ENCODE measurements at regions not wholly inside any gene's neighbourhood (a gene's known extent, or its start where the extent isn't known, plus 50 kb on each side); places are given as distances from the start of the nearest gene placed in this dataset.

- no peak for TF ChIP-seq ZNF274 (IDR thresholded peaks at IDR 0.05; ENCODE audit: low read depth, low read length)
- TF ChIP-seq SUZ12 (IDR thresholded peaks at IDR 0.05; ENCODE audit: extremely low read depth, insufficient read depth, insufficient read length) = no peak
- no peak for TF ChIP-seq YY1 (IDR thresholded peaks at IDR 0.05; ENCODE audit: insufficient read depth, insufficient read length)
- DNase-seq (ENCODE audit: low read depth, low spot score) = no peak
- H3K36me3 ChIP-seq (ENCODE audit: insufficient read depth, insufficient read length, low read length) = no peaks in the 10 kb centered on the region
- H3K4me3 ChIP-seq (ENCODE audit: insufficient read length, low read depth) = no peak overlapping the region
- no peak overlapping the region for H3K9ac ChIP-seq (ENCODE audit: insufficient read length, low read depth)
- H3K9me3 ChIP-seq (ENCODE audit: insufficient read depth, low read length) = no peaks in the 10 kb centered on the region
- no peaks in the 10 kb centered on the region for H3K4me1 ChIP-seq (ENCODE audit: insufficient read depth, insufficient read length)
- H3K27me3 ChIP-seq (ENCODE audit: insufficient read depth, insufficient read length) = no peaks in the 10 kb centered on the region
Observed at GRCh38 chr7:25787336-25787735, 364.7 kb upstream of the NFE2L3 start.

- DNase-seq (ENCODE audit: low read depth, low spot score) = no peak
- no peak for TF ChIP-seq SUZ12 (IDR thresholded peaks at IDR 0.05; ENCODE audit: extremely low read depth, insufficient read depth, insufficient read length)
- TF ChIP-seq ZNF274 (IDR thresholded peaks at IDR 0.05; ENCODE audit: low read depth, low read length) = no peak
- no peak for TF ChIP-seq YY1 (IDR thresholded peaks at IDR 0.05; ENCODE audit: insufficient read depth, insufficient read length)
Observed at GRCh38 chr7:25788371-25788770, 363.6 kb upstream of the NFE2L3 start.

GRCh38 chr7:25788961-25789620 is 362.9 kb upstream of the NFE2L3 start:
- Histone ChIP-seq H3K9me3 (ENCODE audit: insufficient read depth, low read length) (no peaks in the 10 kb centered on the region), H3K4me1 (ENCODE audit: insufficient read depth, insufficient read length) (no peaks in the 10 kb centered on the region), H3K4me3 (ENCODE audit: insufficient read length, low read depth) (no peak overlapping the region), H3K9ac (ENCODE audit: insufficient read length, low read depth) (no peak overlapping the region), H3K27me3 (ENCODE audit: insufficient read depth, insufficient read length) (no peaks in the 10 kb centered on the region), H3K36me3 (ENCODE audit: insufficient read depth, insufficient read length, low read length) (no peaks in the 10 kb centered on the region)
- no peak for TF ChIP-seq YY1 (IDR thresholded peaks at IDR 0.05; ENCODE audit: insufficient read depth, insufficient read length)
- TF ChIP-seq SUZ12 (IDR thresholded peaks at IDR 0.05; ENCODE audit: extremely low read depth, insufficient read depth, insufficient read length) = no peak
- TF ChIP-seq ZNF274 (IDR thresholded peaks at IDR 0.05; ENCODE audit: low read depth, low read length) = no peak
- no peak for DNase-seq (ENCODE audit: low read depth, low spot score)

More at GRCh38 chr7:25788371-25788770, 363.6 kb upstream of the NFE2L3 start:
- Histone ChIP-seq H3K9ac (ENCODE audit: insufficient read length, low read depth) (no peak overlapping the region), H3K4me1 (ENCODE audit: insufficient read depth, insufficient read length) (no peaks in the 10 kb centered on the region), H3K9me3 (ENCODE audit: insufficient read depth, low read length) (no peaks in the 10 kb centered on the region), H3K4me3 (ENCODE audit: insufficient read length, low read depth) (no peak overlapping the region), H3K27me3 (ENCODE audit: insufficient read depth, insufficient read length) (no peaks in the 10 kb centered on the region), H3K36me3 (ENCODE audit: insufficient read depth, insufficient read length, low read length) (no peaks in the 10 kb centered on the region)

- Histone ChIP-seq H3K4me1 (ENCODE audit: insufficient read depth, insufficient read length) (no peaks in the 10 kb centered on the region), H3K9ac (ENCODE audit: insufficient read length, low read depth) (no peak overlapping the region), H3K4me3 (ENCODE audit: insufficient read length, low read depth) (no peak overlapping the region), H3K36me3 (ENCODE audit: insufficient read depth, insufficient read length, low read length) (no peaks in the 10 kb centered on the region), H3K27me3 (ENCODE audit: insufficient read depth, insufficient read length) (no peaks in the 10 kb centered on the region), H3K9me3 (ENCODE audit: insufficient read depth, low read length) (no peaks in the 10 kb centered on the region)
- TF ChIP-seq ZNF274 (IDR thresholded peaks at IDR 0.05; ENCODE audit: low read depth, low read length) = no peak
- no peak for TF ChIP-seq YY1 (IDR thresholded peaks at IDR 0.05; ENCODE audit: insufficient read depth, insufficient read length)
- no peak for TF ChIP-seq SUZ12 (IDR thresholded peaks at IDR 0.05; ENCODE audit: extremely low read depth, insufficient read depth, insufficient read length)
- DNase-seq (ENCODE audit: low read depth, low spot score) = no peak
Observed at GRCh38 chr7:25789701-25790640, 362.0 kb upstream of the NFE2L3 start.

GRCh38 chr7:25790963-25791362 is 361.0 kb upstream of the NFE2L3 start:
- H3K9me3 ChIP-seq (ENCODE audit: insufficient read depth, low read length) = no peaks in the 10 kb centered on the region
- no peaks in the 10 kb centered on the region for H3K27me3 ChIP-seq (ENCODE audit: insufficient read depth, insufficient read length)
- no peak for TF ChIP-seq ZNF274 (IDR thresholded peaks at IDR 0.05; ENCODE audit: low read depth, low read length)
- no peak for TF ChIP-seq YY1 (IDR thresholded peaks at IDR 0.05; ENCODE audit: insufficient read depth, insufficient read length)
- TF ChIP-seq SUZ12 (IDR thresholded peaks at IDR 0.05; ENCODE audit: extremely low read depth, insufficient read depth, insufficient read length) = no peak
- H3K36me3 ChIP-seq (ENCODE audit: insufficient read depth, insufficient read length, low read length) = no peaks in the 10 kb centered on the region
- no peak for DNase-seq (ENCODE audit: low read depth, low spot score)
- H3K4me1 ChIP-seq (ENCODE audit: insufficient read depth, insufficient read length) = no peaks in the 10 kb centered on the region
- no peak overlapping the region for H3K9ac ChIP-seq (ENCODE audit: insufficient read length, low read depth)
- no peak overlapping the region for H3K4me3 ChIP-seq (ENCODE audit: insufficient read length, low read depth)

- Histone ChIP-seq H3K36me3 (ENCODE audit: insufficient read depth, insufficient read length, low read length) (no peaks in the 10 kb centered on the region), H3K4me3 (ENCODE audit: insufficient read length, low read depth) (no peak overlapping the region)
- TF ChIP-seq YY1 (IDR thresholded peaks at IDR 0.05; ENCODE audit: insufficient read depth, insufficient read length) (no peak), ZNF274 (IDR thresholded peaks at IDR 0.05; ENCODE audit: low read depth, low read length) (no peak), SUZ12 (IDR thresholded peaks at IDR 0.05; ENCODE audit: extremely low read depth, insufficient read depth, insufficient read length) (no peak)
Observed at GRCh38 chr7:25792586-25792985, 359.4 kb upstream of the NFE2L3 start.

GRCh38 chr7:25795824-25796235 is 356.2 kb upstream of the NFE2L3 start:
- no peak overlapping the region for H3K9ac ChIP-seq (ENCODE audit: insufficient read length, low read depth)
- DNase-seq (ENCODE audit: low read depth, low spot score) = no peak

More at GRCh38 chr7:25792586-25792985, 359.4 kb upstream of the NFE2L3 start:
- H3K9me3 ChIP-seq (ENCODE audit: insufficient read depth, low read length) = no peaks in the 10 kb centered on the region
- no peaks in the 10 kb centered on the region for H3K4me1 ChIP-seq (ENCODE audit: insufficient read depth, insufficient read length)
- no peaks in the 10 kb centered on the region for H3K27me3 ChIP-seq (ENCODE audit: insufficient read depth, insufficient read length)
- no peak overlapping the region for H3K9ac ChIP-seq (ENCODE audit: insufficient read length, low read depth)
- no peak for DNase-seq (ENCODE audit: low read depth, low spot score)

More at GRCh38 chr7:25795824-25796235, 356.2 kb upstream of the NFE2L3 start:
- Histone ChIP-seq H3K27me3 (ENCODE audit: insufficient read depth, insufficient read length) (no peaks in the 10 kb centered on the region), H3K4me3 (ENCODE audit: insufficient read length, low read depth) (no peak overlapping the region), H3K36me3 (ENCODE audit: insufficient read depth, insufficient read length, low read length) (no peaks in the 10 kb centered on the region), H3K4me1 (ENCODE audit: insufficient read depth, insufficient read length) (no peaks in the 10 kb centered on the region), H3K9me3 (ENCODE audit: insufficient read depth, low read length) (no peaks in the 10 kb centered on the region)
- TF ChIP-seq ZNF274 (IDR thresholded peaks at IDR 0.05; ENCODE audit: low read depth, low read length) (no peak), SUZ12 (IDR thresholded peaks at IDR 0.05; ENCODE audit: extremely low read depth, insufficient read depth, insufficient read length) (no peak), YY1 (IDR thresholded peaks at IDR 0.05; ENCODE audit: insufficient read depth, insufficient read length) (no peak)

All from NT2/D1 (cell line).